ENCODE measurements at regions not wholly inside any gene's neighbourhood (a gene's known extent, or its start where the extent isn't known, plus 50 kb on each side); places are given as distances from the start of the nearest gene placed in this dataset.
"Not testable (repeated sequence)": the region's sequence is repeated elsewhere in the genome, so short reads cannot be mapped to it uniquely, and the experiment has no call there.

DNA sequence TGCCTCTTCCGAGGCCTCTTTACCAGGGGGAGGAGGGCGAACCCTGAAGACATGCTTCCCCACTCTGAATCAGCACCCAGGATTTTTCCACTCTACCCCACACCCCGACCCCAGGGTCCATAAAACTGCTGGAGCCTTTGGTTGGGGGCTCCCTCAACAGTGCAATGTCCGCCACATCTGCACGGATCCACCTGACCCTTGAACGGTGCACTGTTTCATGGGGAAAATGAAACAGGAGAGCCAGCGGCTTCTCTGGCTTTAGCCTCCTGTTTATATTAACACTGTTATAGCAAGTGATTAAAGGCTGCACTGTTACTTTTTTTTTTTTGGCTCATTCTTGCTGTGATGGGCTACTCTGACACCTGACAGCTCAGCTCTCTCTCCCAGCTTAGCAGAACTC, 124.1 kb upstream of the DLG1 start:
- TF ChIP-seq, protein P1, sequence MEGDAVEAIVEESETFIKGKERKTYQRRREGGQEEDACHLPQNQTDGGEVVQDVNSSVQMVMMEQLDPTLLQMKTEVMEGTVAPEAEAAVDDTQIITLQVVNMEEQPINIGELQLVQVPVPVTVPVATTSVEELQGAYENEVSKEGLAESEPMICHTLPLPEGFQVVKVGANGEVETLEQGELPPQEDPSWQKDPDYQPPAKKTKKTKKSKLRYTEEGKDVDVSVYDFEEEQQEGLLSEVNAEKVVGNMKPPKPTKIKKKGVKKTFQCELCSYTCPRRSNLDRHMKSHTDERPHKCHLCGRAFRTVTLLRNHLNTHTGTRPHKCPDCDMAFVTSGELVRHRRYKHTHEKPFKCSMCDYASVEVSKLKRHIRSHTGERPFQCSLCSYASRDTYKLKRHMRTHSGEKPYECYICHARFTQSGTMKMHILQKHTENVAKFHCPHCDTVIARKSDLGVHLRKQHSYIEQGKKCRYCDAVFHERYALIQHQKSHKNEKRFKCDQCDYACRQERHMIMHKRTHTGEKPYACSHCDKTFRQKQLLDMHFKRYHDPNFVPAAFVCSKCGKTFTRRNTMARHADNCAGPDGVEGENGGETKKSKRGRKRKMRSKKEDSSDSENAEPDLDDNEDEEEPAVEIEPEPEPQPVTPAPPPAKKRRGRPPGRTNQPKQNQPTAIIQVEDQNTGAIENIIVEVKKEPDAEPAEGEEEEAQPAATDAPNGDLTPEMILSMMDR (IDR thresholded peaks at IDR 0.05; ENCODE audit: extremely low read depth, missing control alignments), result no peak
- no peak for DNase-seq (ENCODE audit: low spot score)

DNA sequence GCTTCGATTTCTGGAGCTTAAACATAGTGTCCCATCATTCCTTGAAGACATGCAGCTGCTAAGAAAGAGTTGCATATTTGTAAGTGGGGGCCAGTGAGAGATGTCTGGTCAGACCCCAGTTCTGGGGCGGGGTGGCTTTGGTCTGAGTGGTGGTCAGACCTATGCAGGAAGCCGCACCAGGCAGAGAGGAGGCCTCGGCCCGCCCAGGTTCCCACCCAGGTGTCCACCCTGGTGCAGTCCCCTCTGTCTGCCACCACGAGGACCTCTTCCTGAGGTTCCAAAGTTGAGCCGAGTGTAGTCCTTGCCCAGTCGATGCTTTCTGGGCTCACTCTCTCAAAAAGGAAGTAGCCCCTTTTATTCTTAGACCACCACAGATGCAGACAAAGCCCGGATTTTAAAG, 122.6 kb upstream of the DLG1 start:
- DNase-seq (ENCODE audit: low spot score), result no peak
- TF ChIP-seq, protein P1 (IDR thresholded peaks at IDR 0.05; ENCODE audit: extremely low read depth, missing control alignments), result no peak

DNA sequence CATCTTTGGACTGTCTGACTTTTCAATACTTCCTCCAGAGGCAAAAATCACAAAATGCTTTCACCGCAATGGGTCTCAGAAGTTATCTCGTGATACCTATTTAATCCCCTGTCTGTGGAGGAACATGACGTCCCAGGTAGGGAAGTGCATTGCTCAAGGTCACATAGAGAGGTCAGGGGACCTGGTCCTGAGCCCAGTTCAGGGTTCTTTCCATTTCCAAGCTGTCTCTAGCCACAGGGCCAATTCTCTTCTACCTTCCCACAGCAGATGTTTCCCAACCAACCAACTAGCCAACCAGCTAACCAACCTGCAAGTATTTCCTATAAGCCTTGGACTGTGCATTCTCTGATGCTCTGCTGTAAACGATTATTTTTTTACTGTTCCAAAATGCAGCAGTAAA, 122.2 kb upstream of the DLG1 start:
- DNase-seq (ENCODE audit: low spot score), result no peak
- TF ChIP-seq, protein P1 (IDR thresholded peaks at IDR 0.05; ENCODE audit: extremely low read depth, missing control alignments), result no peak

DNA sequence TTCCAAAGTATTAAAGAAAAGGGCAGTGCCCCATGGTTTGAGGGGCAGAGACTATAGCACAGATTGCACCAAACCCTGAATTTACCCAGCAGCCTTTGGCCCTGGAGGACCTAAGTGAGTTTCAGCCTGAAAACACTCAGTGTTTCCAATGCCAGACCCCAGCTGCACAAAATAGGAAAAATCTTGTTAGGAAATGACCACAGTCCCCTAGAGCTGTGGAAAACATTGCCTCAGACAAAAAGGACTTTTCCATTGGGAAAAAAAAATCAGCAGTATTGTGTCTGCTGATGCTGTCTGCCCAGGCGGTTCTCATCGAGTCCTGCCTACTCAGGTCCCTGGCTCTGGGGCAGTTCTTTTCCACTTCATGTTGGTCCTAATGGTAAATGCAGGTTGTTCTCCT, 121.7 kb upstream of the DLG1 start:
- TF ChIP-seq, protein P1 (IDR thresholded peaks at IDR 0.05; ENCODE audit: extremely low read depth, missing control alignments), result no peak
- DNase-seq (ENCODE audit: low spot score), result no peak

DNA sequence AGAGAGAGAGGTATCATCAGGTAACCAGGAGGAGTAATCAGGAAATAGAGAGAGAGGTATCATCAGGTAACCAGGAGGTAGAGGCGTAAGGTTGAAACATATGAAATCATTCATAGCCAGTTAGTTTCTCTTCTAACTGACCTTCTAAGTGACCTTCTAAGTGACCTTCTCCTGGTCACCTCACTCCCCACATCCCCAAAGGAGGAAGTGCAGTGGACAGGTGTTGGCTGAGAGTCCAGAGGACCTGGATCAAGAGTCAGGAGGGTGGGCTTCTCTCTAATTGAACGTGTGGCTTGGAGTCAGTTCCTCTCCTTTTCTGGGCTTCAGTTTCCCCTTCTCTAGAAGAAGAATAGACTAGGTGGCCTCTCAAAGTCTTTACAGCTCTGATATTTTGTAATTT, 121.3 kb upstream of the DLG1 start:
- no peak for DNase-seq (ENCODE audit: low spot score)
- TF ChIP-seq, protein P1 (IDR thresholded peaks at IDR 0.05; ENCODE audit: extremely low read depth, missing control alignments), result no peak

DNA sequence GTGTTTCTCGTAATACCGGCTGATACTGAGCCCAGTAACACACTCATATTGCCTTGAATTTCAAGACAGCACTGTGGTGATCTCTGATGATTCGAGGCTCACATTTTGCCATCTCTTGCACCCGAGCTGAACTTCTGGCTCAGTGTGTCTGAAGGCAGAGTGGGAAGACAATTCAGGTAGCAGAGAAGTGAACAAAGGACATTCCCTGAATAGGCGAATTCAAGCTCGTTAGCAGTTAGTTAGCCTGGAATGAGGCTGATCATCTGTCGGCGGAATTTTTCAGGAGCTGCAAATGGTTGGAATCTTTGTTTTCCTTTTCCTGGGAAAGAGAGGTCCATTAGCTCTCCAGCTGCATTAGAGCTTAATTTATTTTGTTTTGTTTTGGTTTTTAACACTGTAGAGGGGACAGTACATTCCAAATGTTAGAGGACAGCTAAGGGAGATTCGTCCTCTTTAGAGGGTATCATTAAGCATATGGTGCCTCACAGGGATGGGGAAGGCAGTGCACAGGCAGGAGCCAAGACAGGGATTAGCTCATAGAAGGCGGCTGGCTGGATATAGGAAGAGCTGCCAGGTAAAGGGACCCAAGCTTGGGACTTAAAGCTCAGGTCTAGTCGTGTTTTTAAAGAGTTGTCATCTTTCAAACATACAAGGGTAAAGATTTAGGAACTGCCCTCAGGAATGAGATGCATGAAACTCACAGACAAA, 119.7 kb upstream of the DLG1 start:
- no peak for DNase-seq (ENCODE audit: low spot score)
- TF ChIP-seq, protein P1 (IDR thresholded peaks at IDR 0.05; ENCODE audit: extremely low read depth, missing control alignments), result no peak

DNA sequence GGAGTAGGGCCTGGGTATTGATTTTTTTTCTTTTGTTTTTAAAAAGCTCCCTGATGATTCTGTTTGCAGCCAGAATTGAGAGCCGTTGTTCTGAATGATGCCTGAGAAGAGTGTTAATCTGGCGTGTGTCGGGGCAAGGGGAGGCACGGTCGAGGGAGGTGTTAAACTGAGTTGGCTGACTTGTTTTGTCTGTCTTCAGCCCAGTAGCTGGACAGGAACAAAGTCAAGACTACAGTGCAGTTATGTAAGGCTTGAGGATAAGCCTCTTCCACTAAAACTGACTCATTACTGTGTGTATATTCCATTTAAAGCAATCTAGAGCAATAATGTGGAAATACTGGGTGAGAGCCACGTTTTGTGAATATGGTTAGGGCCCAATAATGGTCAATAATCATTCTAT, 119.0 kb upstream of the DLG1 start:
- TF ChIP-seq, protein P1 (IDR thresholded peaks at IDR 0.05; ENCODE audit: extremely low read depth, missing control alignments), result no peak
- no peak for DNase-seq (ENCODE audit: low spot score)

DNA sequence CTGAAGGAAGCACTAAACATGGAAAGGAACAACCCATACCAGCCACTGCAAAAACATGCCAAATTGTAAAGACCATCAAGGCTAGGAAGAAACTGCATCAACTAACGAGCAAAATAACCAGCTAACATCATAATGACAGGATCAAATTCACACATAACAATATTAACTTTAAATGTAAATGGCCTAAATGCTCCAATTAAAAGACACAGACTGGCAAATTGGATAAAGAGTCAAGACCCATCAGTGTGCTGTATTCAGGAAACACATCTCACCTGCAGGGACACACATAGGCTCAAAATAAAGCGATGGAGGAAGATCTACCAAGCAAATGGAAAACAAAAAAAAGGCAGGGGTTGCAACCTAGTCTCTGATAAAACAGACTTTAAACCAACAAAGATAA, 113.5 kb upstream of the DLG1 start:
- not testable (repeated sequence) for DNase-seq (ENCODE audit: low spot score)

DNA sequence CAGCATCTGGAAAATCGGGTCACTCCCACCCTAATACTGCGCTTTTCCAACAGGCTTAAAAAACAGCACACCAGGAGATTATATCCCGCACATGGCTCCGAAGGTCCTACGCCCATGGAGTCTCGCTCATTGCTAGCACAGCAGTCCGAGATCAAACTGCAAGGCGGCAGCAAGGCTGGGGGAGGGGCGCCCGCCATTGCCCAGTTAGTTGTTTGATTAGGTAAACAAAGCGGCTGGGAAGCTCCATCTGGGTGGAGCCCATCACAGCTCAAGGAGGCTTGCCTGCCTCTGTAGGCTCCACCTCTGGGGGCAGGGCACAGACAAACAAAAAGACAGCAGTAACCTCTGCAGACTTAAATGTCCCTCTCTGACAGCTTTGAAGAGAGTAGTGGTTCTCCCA, 111.8 kb upstream of the DLG1 start:
- DNase-seq (ENCODE audit: low spot score), result not testable (repeated sequence)

All from GM20000 (cell line).